Activated T-cell treated with anti-CD3 and anti-CD28 coated beads, Interleukin-2, amount 50 U/mL, for 4 hours (primary cell): ENCODE measurements at regions not wholly inside any gene's neighbourhood (a gene's known extent, or its start where the extent isn't known, plus 50 kb on each side); places are given as distances from the start of the nearest gene placed in this dataset.

Source experiments
- ATAC-seq, 2 donors: fragments of 200-7000 bp; cut with Tn5 transposase; one replicate each; pipeline ENCODE4 v1.10.0; 2021
- DNase-seq: peaks from one replicate; pipeline ENCODE4 v3.0.0-alpha.2; 2020
- H3K27me3 Mint-ChIP-seq: one replicate; pipeline ENCODE4 v1.8.0; 2021; ENCODE audit warnings: low read depth, mixed read lengths
- H3K36me3 Mint-ChIP-seq: one replicate; pipeline ENCODE4 v1.8.0; 2022; ENCODE audit warnings: mixed read lengths; ENCODE audit not compliant: insufficient read depth
- H3K4me1 Mint-ChIP-seq: one replicate; pipeline ENCODE4 v1.8.0; 2021; ENCODE audit warnings: low read depth, mixed read lengths
- H3K4me3 Mint-ChIP-seq: one replicate; pipeline ENCODE4 v1.8.0; 2021; ENCODE audit warnings: mild to moderate bottlenecking, moderate library complexity, mixed read lengths
- H3K9me3 Mint-ChIP-seq: one replicate; pipeline ENCODE4 v1.8.0; 2021; ENCODE audit warnings: mixed read lengths

DNA sequence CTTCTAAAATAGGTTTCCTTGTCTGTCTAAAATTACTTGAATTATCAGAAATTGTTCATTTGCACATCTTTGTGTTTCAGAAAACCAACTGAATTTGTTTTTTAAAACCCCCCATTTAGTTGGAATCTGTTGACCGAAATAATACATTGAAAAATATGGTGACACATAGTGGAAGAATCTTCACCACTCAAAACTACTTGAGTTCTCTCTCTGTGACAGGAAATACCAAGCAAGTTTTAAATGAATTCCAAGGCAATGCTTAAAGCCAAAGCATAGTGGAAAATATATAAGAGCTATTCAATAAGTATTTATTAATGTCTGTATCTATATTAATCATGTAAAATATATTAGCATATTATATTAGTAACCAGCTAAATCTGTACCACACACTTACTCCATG is 224.9 kb upstream of the COL8A1 start:
- DNase-seq (no peak), ATAC-seq (no peak)
- H3K36me3 Mint-ChIP-seq, result no peaks in the 10 kb centered on the region
- no peaks in the 10 kb centered on the region for H3K9me3 Mint-ChIP-seq
- H3K4me1 Mint-ChIP-seq, result no peaks in the 10 kb centered on the region
- H3K4me3 Mint-ChIP-seq, result no peak overlapping the region
- no peaks in the 10 kb centered on the region for H3K27me3 Mint-ChIP-seq

DNA sequence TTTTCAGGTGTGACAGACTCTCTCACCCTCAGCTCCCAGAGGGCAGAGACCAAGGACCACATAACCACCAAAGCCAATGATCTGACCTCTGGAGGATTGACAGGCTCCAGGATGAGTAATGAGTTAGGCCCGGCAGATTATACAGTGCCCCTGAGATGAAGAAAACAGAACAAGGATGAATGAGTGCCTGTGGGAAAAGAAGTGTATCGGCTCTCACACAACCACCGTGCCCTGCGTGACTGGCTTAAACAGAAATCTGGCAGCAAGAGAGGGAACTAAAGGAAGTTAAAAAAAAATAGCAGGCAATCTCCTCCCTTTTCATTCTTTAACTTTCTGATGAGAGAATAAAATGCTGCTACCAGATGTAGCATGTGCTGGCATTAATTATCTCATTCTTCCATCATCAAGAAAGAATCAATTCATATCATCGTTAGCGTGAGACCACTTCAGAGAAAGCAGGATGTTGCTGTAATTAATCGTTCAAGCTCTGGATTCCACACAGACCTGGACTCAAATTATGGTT is 227.5 kb upstream of the COL8A1 start:
- H3K36me3 Mint-ChIP-seq, result no peaks in the 10 kb centered on the region

DNA sequence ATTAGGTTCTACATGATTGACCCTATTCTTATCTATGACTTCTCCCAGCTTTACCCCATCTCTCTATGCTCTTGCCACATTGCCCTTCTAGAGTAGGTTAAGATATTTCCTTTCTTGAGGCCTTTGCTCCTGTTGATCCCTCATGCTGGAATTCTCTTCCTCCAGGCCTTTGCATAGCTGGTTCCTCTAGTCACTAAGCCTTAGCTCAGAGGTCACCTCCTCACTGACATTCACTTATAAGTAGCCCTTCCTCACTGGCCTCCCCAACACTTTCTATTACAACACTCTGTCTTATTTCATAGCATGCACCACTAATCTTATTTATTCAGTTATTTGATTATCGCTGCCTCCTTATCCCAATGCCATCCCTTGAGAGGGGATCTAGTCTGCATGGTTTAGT is 228.4 kb upstream of the COL8A1 start:
- Mint-ChIP-seq H3K9me3 (peaks cover 5% of the 10 kb centered on the region), H3K36me3 (no peaks in the 10 kb centered on the region), H3K27me3 (no peaks in the 10 kb centered on the region), H3K4me1 (no peaks in the 10 kb centered on the region), H3K4me3 (no peak overlapping the region)
- ATAC-seq (no peak), DNase-seq (no peak)

More for the DNA sequence above, 227.5 kb upstream of the COL8A1 start:
- ATAC-seq (no peak), DNase-seq (no peak)
- no peak overlapping the region for H3K4me3 Mint-ChIP-seq
- H3K27me3 Mint-ChIP-seq, result no peaks in the 10 kb centered on the region
- peaks cover 4% of the 10 kb centered on the region for H3K9me3 Mint-ChIP-seq
- H3K4me1 Mint-ChIP-seq, result no peaks in the 10 kb centered on the region

GRCh38 chr3:99407257-99407656 is 231.1 kb upstream of the COL8A1 start:
- H3K4me3 Mint-ChIP-seq, result no peak overlapping the region
- no peaks in the 10 kb centered on the region for H3K27me3 Mint-ChIP-seq
- no peak for DNase-seq
- no peaks in the 10 kb centered on the region for H3K4me1 Mint-ChIP-seq
- ATAC-seq, result no peak
- no peaks in the 10 kb centered on the region for H3K36me3 Mint-ChIP-seq
- peaks cover 5% of the 10 kb centered on the region for H3K9me3 Mint-ChIP-seq

- Mint-ChIP-seq H3K4me3 (no peak overlapping the region), H3K36me3 (no peaks in the 10 kb centered on the region), H3K4me1 (no peaks in the 10 kb centered on the region), H3K27me3 (no peaks in the 10 kb centered on the region), H3K9me3 (peaks cover 12% of the 10 kb centered on the region)
- DNase-seq (no peak), ATAC-seq (no peak)
Observed at GRCh38 chr3:99402755-99403154, 235.6 kb upstream of the COL8A1 start.

DNA sequence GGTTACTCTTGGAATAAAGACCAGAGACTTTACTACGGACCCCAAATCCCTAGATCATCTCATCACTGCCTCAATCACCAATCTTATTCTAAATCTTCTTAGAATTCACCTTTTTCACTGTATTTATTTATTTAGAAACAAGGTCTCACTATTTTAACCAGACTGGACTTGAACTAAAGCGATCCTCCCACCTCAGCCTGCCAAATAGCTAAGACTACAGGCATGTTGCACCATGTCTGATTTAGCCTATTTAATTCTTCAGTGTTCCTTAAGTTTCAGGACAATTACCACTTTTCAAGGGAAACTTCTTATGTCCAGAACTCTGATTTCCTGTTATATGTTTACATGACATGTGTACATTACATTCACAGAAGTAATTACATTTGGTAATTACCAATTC is 238.0 kb upstream of the COL8A1 start:
- no peak for ATAC-seq

GRCh38 chr3:99396651-99397275 is 241.6 kb upstream of the COL8A1 start:
- Mint-ChIP-seq H3K36me3 (no peaks in the 10 kb centered on the region), H3K4me1 (no peaks in the 10 kb centered on the region), H3K4me3 (no peak overlapping the region), H3K27me3 (no peaks in the 10 kb centered on the region), H3K9me3 (peaks cover 10% of the 10 kb centered on the region)
- ATAC-seq (no peak), DNase-seq (no peak)

More for the DNA sequence above, 238.0 kb upstream of the COL8A1 start:
- no peaks in the 10 kb centered on the region for H3K27me3 Mint-ChIP-seq
- H3K36me3 Mint-ChIP-seq, result no peaks in the 10 kb centered on the region
- DNase-seq, result no peak
- peaks cover 10% of the 10 kb centered on the region for H3K9me3 Mint-ChIP-seq
- no peaks in the 10 kb centered on the region for H3K4me1 Mint-ChIP-seq
- no peak overlapping the region for H3K4me3 Mint-ChIP-seq

GRCh38 chr3:99394831-99395778 is 243.3 kb upstream of the COL8A1 start:
- Mint-ChIP-seq H3K36me3 (no peaks in the 10 kb centered on the region), H3K4me3 (no peak overlapping the region), H3K4me1 (no peaks in the 10 kb centered on the region), H3K27me3 (no peaks in the 10 kb centered on the region), H3K9me3 (peaks cover 12% of the 10 kb centered on the region)
- ATAC-seq, result no peak
- DNase-seq, result no peak

DNA sequence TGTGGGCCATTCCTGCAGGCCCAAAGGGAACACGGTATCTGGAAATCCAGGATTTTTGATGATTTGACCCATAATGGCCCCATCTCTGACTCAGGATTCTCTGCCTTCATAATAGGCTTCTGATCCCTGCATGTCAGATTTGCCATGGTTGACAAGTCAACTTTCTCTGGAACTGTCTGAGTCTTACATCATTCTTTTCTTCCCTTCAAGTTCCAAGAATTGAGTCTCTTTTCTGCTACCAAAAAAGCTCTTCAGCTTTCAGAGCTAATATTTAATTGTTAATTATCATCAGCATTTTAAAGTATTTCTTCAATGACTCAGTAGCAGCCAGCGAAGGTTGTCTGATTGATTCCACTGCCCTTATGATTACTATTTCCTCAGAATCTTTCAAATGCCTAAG is 244.4 kb upstream of the COL8A1 start:
- no peak overlapping the region for H3K4me3 Mint-ChIP-seq
- ATAC-seq (no peak), DNase-seq (no peak)
- peaks cover 7% of the 10 kb centered on the region for H3K9me3 Mint-ChIP-seq
- H3K4me1 Mint-ChIP-seq, result no peaks in the 10 kb centered on the region
- H3K36me3 Mint-ChIP-seq, result no peaks in the 10 kb centered on the region
- no peaks in the 10 kb centered on the region for H3K27me3 Mint-ChIP-seq

GRCh38 chr3:99388780-99389179 is 249.6 kb upstream of the COL8A1 start:
- no peaks in the 10 kb centered on the region for H3K36me3 Mint-ChIP-seq
- no peak for ATAC-seq
- H3K4me3 Mint-ChIP-seq, result no peak overlapping the region
- H3K4me1 Mint-ChIP-seq, result no peaks in the 10 kb centered on the region
- no peak for DNase-seq
- H3K9me3 Mint-ChIP-seq, result peaks cover 11% of the 10 kb centered on the region
- H3K27me3 Mint-ChIP-seq, result no peaks in the 10 kb centered on the region

DNA sequence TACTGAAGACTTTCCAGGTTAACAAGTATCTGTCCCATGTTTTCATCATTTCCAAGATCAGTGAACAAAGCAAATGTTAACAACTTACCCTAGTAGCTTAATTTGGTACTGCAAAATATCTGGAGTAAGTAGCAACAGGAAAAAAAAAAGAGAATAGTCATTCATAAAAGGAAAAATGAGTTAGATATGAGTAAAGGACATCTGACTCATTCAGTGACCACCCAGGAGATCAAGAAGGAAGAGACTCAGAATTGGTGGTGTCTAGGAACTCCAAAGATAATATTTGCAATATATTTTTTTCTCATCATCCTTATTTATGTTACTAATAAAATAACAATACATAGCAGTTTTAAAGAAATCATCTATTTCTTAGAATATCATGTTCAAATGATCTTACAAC is 253.8 kb upstream of the COL8A1 start:
- H3K9me3 Mint-ChIP-seq, result peaks cover 17% of the 10 kb centered on the region
- DNase-seq (no peak), ATAC-seq (no peak)
- H3K4me1 Mint-ChIP-seq, result no peaks in the 10 kb centered on the region
- no peaks in the 10 kb centered on the region for H3K36me3 Mint-ChIP-seq
- no peaks in the 10 kb centered on the region for H3K27me3 Mint-ChIP-seq
- H3K4me3 Mint-ChIP-seq, result no peak overlapping the region

DNA sequence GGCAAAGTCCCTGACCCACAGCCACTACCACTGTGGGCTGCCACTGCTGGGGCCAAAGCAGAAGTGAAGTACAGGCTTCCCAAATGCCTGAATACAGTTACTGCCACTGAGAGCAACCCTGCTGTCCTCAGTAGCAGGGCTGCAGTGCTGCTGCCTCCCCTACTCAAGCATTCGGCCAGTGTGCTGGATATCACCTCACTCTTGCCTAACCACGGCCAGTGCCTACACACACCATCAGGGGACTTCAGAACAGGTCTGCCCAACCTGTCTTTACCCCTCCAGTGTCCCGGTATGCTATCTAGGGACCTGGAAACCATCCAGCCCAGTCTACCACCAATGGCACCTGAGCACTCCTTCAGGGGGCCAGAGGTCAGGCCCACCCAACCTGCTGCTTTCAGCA is 261.5 kb upstream of the COL8A1 start:
- H3K4me3 Mint-ChIP-seq, result no peak overlapping the region
- peaks cover 4% of the 10 kb centered on the region for H3K9me3 Mint-ChIP-seq

DNA sequence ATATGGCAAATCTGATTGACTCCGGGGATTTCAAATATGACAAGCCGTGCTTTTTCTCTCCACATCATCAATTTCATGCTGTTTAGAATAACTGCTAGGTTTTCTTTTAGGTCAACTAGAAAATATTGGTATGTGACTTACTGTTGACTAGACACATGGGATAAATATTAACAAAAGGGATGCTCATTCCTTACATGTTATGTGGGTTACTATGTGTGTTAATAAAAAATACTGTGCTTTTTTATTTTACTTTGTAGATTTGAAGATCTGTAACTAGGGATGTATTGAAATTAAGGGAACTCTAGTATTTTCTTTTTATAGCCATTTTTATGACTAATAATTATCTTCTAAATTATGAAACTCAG is 264.6 kb upstream of the COL8A1 start:
- H3K36me3 Mint-ChIP-seq, result no peaks in the 10 kb centered on the region
- no peaks in the 10 kb centered on the region for H3K4me1 Mint-ChIP-seq
- ATAC-seq (no peak), DNase-seq (no peak)
- H3K9me3 Mint-ChIP-seq, result peaks cover 6% of the 10 kb centered on the region
- H3K4me3 Mint-ChIP-seq, result no peak overlapping the region
- no peaks in the 10 kb centered on the region for H3K27me3 Mint-ChIP-seq

More for the DNA sequence above, 261.5 kb upstream of the COL8A1 start:
- ATAC-seq, result no peak
- DNase-seq, result no peak
- no peaks in the 10 kb centered on the region for H3K27me3 Mint-ChIP-seq
- no peaks in the 10 kb centered on the region for H3K36me3 Mint-ChIP-seq
- no peaks in the 10 kb centered on the region for H3K4me1 Mint-ChIP-seq

DNA sequence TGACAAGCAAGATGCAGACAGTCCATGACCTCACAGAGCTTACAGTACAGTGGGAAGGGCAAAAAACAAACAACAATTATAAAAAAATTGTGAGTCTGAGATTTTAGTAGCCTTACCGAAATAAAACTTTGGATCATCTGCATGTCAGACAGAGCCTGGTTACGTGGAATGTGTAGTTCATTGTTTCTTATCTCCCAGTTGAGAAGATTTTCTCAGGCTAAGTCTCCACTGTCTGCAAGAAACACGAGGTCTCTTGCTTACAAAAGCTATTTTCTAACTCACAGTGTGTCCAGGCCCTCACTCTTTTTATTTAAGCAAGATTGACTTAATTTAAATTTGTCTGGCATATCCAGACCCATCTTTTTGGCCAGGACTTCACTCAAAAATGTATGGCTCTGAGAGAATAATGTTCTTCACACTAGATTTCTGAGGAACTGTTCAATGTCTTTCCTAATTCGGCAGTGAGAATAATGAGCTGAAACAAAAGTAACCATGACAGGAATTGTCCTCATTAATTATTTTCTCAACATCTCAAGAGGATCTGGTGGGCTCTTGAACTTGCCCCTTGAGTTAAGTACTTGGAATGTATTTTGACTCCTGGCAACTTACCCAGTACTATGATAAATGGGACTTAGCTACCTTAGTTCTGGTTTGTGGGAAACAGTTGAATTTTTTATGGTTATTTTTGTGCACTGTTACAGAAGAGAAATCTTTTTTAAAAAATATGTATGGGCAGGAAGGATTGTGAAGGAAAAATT is 265.1 kb upstream of the COL8A1 start:
- DNase-seq (no peak), ATAC-seq (no peak)
- no peaks in the 10 kb centered on the region for H3K27me3 Mint-ChIP-seq
- H3K9me3 Mint-ChIP-seq, result peaks cover 6% of the 10 kb centered on the region
- H3K4me3 Mint-ChIP-seq, result no peak overlapping the region
- H3K36me3 Mint-ChIP-seq, result no peaks in the 10 kb centered on the region
- H3K4me1 Mint-ChIP-seq, result no peaks in the 10 kb centered on the region
